ENCODE measurements at regions not wholly inside any gene's neighbourhood (a gene's known extent, or its start where the extent isn't known, plus 50 kb on each side); places are given as distances from the start of the nearest gene placed in this dataset.

DNA sequence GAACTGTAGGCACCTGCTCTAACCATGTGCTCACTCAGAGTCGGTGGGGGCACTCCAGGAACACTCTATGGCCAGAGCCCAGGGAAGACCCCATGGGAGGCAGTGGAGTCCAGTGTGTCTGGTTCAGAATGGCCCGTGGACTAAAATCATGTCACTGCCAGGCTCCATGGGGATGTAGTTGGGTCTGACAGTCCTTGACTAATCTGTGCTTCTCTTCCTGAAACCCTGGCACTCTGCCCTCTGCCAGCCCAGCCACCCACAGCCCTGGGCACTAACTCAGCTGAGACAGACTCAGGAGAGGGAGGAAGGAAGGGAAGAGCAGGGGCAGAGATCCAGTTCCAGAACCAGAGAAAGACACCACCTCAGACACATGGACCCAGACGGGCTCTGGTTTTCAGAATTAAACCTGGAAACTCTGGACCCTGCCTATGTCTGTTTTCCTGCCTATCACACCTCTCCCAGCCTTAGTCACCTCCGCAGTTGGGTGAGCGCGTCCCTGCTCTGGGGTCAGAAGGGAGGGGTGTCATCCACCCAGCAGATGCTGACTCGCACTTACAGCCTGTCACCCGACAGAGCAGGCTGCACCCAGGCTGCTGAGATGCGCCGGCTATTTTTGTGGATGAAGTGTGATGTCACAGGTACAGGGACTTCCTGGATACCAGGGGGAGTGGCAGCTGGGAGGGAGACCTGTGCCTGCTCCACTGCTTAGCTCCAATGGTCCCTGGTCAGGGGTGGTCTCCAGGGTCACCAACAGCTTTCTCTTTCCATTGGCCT, 56.8 kb upstream of the INSYN1 start:
- H3K27me3 ChIP-seq = peaks cover 11% of the 10 kb centered on the region
- no peak overlapping the region for H3K27ac ChIP-seq
- no peaks in the 10 kb centered on the region for H3K9me3 ChIP-seq
- H3K4me3 ChIP-seq = no peak overlapping the region
- H3K36me3 ChIP-seq = no peaks in the 10 kb centered on the region
- no peaks in the 10 kb centered on the region for H3K4me1 ChIP-seq
- ATAC-seq = no peak
- no peak for TF ChIP-seq EP300 (IDR thresholded peaks at IDR 0.05)
- TF ChIP-seq, protein P1, sequence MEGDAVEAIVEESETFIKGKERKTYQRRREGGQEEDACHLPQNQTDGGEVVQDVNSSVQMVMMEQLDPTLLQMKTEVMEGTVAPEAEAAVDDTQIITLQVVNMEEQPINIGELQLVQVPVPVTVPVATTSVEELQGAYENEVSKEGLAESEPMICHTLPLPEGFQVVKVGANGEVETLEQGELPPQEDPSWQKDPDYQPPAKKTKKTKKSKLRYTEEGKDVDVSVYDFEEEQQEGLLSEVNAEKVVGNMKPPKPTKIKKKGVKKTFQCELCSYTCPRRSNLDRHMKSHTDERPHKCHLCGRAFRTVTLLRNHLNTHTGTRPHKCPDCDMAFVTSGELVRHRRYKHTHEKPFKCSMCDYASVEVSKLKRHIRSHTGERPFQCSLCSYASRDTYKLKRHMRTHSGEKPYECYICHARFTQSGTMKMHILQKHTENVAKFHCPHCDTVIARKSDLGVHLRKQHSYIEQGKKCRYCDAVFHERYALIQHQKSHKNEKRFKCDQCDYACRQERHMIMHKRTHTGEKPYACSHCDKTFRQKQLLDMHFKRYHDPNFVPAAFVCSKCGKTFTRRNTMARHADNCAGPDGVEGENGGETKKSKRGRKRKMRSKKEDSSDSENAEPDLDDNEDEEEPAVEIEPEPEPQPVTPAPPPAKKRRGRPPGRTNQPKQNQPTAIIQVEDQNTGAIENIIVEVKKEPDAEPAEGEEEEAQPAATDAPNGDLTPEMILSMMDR (IDR thresholded peaks at IDR 0.05) = no peak
- no peak for TF ChIP-seq POLR2A (IDR thresholded peaks at IDR 0.05)
- TF ChIP-seq POLR2AphosphoS5 (IDR thresholded peaks at IDR 0.05) = no peak
- WGBS, 2 donors (ENCODE audit: low coverage in 1 of 2) = 87% methylated on average over 3 of the region's 10 CpGs; no CpG with 5 or more reads in 1 of the 2 donors

DNA sequence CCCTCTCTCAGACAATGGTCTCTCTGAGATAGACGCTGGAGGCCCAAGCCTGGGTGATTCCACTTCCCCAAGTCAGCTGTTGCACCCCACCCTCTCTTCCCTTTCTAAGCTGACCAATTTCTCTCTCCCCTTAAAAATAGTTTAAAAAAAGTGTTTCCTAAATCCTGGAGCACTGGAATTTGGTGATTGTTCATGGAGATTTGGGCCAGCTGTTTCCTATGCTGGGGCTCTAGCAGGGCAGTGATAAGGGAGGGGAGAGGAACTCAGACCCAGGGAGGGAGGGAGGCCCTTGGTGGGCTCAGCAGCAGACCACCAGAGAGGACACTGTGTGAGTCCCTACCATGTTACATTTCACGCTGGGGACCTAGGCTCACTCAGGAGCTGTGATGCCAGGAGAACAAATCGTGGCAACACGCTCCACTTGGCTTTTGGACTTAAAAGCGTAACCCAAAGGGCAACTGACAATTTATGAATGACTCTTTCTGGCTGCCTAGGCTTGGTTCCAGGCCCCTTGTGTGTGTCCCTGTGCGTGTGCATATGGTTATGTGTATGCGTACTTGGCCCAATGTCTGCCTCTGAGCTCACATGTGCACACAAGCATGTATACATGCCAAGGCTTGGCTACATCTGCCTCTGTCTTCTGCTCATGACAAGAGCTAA, 59.8 kb upstream of the INSYN1 start:
- no peak for ATAC-seq
- Histone ChIP-seq H3K4me1 (no peaks in the 10 kb centered on the region), H3K27ac (no peak overlapping the region), H3K4me3 (no peak overlapping the region), H3K9me3 (no peaks in the 10 kb centered on the region), H3K27me3 (peaks cover 11% of the 10 kb centered on the region), H3K36me3 (no peaks in the 10 kb centered on the region)
- TF ChIP-seq, protein P1 (IDR thresholded peaks at IDR 0.05) = no peak
- TF ChIP-seq POLR2A (IDR thresholded peaks at IDR 0.05) (no peak), EP300 (IDR thresholded peaks at IDR 0.05) (no peak)
- WGBS, 2 donors (ENCODE audit: low coverage in 1 of 2) = 40 to 75% methylated on average over 1 to 2 of the region's 7 CpGs

DNA sequence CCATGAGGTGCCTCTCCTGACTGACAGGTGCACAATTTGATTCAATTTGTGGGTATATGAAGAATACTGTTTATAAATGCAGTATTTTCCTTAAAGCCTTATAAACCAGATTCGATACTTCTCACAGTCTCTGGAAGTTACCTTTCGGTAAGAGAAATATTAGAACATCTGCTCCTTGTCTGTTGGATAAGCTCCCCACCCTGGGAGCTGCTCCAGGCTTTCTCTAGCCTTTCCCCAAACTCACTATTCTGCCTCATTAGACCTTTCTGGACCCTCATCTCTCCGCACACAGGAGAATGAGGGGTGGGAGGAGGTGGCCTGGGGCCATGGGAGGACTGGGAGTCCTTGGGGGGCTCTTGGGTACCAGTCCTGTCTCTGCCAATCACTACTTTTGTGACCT, 59.8 kb upstream of the TBC1D21 start:
- no peak for ATAC-seq
- Histone ChIP-seq H3K4me3 (no peak overlapping the region), H3K36me3 (no peaks in the 10 kb centered on the region), H3K9me3 (no peaks in the 10 kb centered on the region), H3K4me1 (no peaks in the 10 kb centered on the region), H3K27ac (no peak overlapping the region), H3K27me3 (peaks cover 11% of the 10 kb centered on the region)
- TF ChIP-seq POLR2AphosphoS5 (IDR thresholded peaks at IDR 0.05) = no peak
- 69 to 72% methylated on average over 3 of the region's 3 CpGs for WGBS, 2 donors (ENCODE audit: low coverage in 1 of 2)

DNA sequence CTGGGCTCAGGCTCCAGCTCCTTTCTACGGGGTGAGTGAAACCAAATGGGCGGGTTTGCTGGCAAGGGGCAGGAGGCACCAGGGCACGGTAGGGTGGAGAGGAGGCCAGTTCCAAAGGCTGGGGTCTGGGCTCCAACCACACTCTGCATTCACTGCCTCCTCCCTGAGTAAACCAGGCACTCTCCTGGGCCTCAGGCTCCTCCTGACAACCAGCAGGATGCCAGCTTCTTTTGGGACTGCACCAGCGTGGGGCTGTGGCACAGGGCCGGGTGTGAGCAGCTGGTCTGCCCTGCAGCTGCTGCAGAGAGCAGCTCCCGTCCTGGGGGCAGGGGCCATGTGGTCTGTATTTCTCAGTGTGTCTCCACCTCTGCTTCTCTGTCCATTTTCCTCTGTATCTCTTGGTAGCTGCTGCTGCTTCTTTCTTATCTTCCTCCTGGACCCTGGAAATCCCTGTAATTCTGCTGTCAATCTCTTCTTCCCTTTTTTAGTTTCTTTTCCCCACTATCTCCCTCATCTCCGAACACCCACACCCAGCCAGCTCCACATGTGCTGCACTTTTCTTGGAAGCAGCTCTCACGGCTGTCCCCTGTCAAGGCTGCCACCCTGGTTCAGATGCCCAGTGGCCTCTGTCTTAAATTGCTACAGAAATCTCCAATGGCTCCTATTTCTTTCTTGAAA, 54.9 kb upstream of the TBC1D21 start:
- no peak for TF ChIP-seq POLR2AphosphoS5 (IDR thresholded peaks at IDR 0.05)
- TF ChIP-seq, protein P1 (IDR thresholded peaks at IDR 0.05) = no peak
- H3K4me1 ChIP-seq = no peaks in the 10 kb centered on the region
- H3K4me3 ChIP-seq = no peak overlapping the region
- H3K36me3 ChIP-seq = no peaks in the 10 kb centered on the region
- H3K27ac ChIP-seq = no peak overlapping the region
- H3K9me3 ChIP-seq = no peaks in the 10 kb centered on the region
- 48 to 53% methylated on average over 5 of the region's 8 CpGs for WGBS, 2 donors (ENCODE audit: low coverage in 1 of 2)
- no peak for ATAC-seq
- H3K27me3 ChIP-seq = no peaks in the 10 kb centered on the region

DNA sequence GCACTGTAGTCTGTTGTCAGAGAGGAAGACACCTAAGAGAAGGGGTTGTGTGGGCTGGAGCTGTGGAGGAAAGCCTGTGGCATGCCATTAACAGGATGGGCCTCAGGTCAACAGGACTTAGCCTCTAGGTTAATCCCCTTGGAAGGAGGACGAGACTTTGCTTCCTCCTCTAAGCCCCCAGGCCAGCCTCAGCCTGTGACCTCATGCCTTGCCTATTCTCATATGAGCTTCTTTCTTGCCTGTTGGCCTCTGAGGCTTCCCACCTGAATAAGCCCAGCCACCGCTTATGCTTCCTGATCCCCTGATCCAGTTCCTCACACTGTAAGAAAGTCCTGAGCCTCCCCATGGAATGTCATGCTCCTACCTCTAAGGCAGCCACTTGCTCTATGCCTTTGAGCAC, 52.2 kb upstream of the TBC1D21 start:
- no peaks in the 10 kb centered on the region for H3K9me3 ChIP-seq
- no peak for TF ChIP-seq POLR2A (IDR thresholded peaks at IDR 0.05)
- TF ChIP-seq EP300 (IDR thresholded peaks at IDR 0.05) = no peak
- TF ChIP-seq, protein P1 (IDR thresholded peaks at IDR 0.05) = no peak
- TF ChIP-seq POLR2AphosphoS5 (IDR thresholded peaks at IDR 0.05) = no peak
- no peak overlapping the region for H3K27ac ChIP-seq
- 90% methylated on average over 2 of the region's 2 CpGs; no CpG with 5 or more reads in 1 of the 2 donors for WGBS, 2 donors (ENCODE audit: low coverage in 1 of 2)
- H3K4me1 ChIP-seq = no peaks in the 10 kb centered on the region
- no peaks in the 10 kb centered on the region for H3K27me3 ChIP-seq
- no peak for ATAC-seq
- H3K4me3 ChIP-seq = no peak overlapping the region
- H3K36me3 ChIP-seq = no peaks in the 10 kb centered on the region

All from gastroesophageal sphincter (tissue), 4 donors.